NCI-H128 (cell line): ENCODE measurements at regions not wholly inside any gene's neighbourhood (a gene's known extent, or its start where the extent isn't known, plus 50 kb on each side); places are given as distances from the start of the nearest gene placed in this dataset.
"Not testable (repeated sequence)": the region's sequence is repeated elsewhere in the genome, so short reads cannot be mapped to it uniquely, and the experiment has no call there.

Experiments used
- DNase-seq: peaks from one replicate; lab custom pipeline; 2025; ENCODE audit not compliant: unreplicated experiment; lab: John Stamatoyannopoulos, UW

DNA sequence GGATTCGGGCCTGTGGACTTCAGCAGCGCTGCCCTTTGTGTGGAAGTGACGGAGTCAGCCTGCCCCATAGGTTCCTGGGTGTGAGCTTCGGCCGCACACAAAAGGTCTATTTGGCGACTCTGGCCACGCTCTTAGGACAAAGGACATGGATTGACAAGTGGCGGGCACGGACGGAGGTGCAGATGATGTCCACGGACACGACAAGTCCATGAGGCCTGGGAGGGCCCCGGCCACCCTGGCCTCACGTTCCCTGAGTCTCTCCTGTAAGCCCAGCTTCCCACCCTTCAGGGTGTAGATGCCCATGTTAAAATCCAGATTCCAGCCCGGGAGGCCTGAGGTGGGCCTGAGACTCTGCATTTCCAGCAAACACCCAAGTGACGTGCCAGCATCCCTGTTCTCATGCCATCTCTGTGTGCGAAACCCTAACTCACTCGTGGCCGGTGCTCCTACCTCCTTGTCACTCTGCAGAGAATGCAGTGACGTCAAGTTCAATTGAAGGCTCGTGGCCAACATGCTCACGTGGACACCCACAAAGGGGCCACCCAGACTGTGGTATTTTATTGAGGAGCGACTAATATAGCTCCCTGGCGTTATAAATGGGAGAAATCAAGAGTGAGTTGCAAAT lies 111.7 kb downstream of the RTP5 start:
- DNase-seq, result no peak

DNA sequence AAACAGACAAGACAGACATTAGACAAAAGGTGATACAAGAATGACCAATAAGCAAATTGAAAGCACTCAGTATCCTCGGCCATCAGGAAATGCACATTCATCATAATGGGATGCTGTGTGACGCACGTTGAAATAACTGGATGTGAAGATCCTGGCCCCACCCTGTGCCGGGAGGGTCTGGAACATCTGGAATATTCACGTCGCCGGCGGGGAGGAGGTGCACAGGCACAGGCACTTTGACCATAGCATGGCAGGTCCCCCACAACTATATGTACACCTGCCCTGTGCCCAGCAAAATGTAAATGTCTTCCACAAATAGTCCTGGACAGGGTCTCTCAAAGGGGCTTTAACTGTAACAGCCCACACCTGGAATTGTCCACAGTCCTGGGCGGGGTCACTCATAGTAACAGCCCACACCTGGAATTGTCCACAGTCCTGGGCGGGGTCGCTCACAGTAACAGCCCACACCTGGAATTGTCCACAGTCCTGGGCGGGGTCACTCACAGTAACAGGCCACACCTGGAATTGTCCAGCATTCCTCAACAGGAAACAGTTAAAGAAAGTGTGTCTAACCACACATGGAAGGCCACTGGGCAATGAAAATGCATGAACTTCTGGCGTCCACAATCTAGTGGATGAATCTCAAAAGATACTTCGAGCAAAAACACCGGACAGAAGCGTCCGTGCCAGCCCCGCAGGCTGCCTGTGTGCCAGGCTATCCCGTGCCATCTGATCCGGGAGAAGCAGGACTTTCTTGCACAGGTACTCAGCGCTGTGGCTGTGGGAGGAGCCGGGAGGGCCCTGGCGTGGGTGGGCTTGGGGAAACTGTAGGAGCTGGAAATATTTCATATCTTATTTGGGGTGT lies 113.4 kb downstream of the RTP5 start:
- no peak for DNase-seq

DNA sequence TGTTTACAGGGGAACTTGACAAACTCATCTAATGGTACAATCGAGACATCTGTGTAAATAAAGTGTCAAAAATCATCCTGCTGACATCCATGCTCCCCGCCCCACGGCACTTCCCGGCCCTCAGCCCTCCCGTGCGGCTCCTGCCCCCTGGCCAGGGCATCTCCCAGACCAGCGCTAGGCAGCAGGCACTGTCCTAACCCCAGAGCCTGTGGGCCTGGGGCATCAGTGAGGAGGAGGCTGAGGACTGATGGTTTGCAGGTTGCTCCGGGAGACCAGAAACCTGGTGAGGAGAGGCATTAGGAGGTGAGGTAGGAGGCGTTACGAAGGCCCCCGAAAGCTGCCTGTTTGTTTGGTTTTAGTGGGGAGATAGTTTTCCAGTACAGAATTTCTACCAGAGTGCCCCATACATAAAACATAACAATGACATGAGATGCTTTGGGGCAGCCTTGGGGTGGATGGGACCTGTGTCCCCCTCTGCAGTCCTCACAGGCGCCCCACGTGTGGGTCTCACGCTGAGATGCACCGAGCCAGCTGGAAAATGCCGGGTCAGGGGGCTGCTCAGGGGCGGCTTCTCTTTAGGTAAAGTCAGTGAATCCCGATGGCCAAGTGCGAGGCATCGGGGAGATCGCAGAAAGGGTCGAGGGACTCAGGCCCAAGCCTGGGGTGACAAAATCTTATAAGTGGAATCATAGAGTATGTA lies 114.2 kb downstream of the RTP5 start:
- DNase-seq, result no peak

DNA sequence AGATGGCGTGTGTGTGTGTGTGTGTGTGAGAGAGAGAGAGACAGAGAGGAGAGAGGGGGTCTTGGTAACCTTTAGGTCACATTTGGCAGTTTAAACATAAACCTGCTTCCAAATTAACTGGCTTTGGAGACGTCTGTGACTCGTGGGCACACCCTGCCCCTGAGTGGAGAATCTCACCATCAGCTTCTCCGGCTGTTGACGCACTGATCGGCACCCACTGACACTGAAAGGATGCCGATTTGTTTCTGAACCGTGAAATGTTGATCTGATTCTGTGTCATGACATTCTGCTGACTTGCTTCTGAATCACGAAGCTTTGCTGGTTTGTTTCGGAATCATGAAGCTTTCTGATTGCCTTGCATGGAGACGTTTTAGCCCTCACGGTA lies 114.7 kb downstream of the RTP5 start:
- DNase-seq, result no peak

DNA sequence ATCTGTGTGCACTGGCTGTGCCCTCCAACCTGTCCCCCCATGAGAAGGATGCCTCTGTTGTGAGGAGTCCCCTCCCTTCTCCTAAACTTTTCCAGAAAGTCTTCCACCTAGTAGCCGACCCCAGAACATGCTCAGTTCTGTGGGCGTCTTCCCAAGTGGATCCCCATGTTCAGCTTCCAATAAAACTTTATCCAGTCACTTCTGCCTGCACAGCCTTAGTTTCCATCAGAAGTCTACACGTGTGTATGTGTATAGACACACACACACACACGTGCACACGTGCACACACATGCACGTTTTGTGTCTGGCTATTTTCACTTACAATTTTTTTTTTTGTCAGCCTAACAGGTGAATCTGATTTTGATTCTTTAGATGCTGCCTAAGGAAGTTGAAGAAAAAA lies 115.1 kb downstream of the RTP5 start:
- DNase-seq, result no peak

DNA sequence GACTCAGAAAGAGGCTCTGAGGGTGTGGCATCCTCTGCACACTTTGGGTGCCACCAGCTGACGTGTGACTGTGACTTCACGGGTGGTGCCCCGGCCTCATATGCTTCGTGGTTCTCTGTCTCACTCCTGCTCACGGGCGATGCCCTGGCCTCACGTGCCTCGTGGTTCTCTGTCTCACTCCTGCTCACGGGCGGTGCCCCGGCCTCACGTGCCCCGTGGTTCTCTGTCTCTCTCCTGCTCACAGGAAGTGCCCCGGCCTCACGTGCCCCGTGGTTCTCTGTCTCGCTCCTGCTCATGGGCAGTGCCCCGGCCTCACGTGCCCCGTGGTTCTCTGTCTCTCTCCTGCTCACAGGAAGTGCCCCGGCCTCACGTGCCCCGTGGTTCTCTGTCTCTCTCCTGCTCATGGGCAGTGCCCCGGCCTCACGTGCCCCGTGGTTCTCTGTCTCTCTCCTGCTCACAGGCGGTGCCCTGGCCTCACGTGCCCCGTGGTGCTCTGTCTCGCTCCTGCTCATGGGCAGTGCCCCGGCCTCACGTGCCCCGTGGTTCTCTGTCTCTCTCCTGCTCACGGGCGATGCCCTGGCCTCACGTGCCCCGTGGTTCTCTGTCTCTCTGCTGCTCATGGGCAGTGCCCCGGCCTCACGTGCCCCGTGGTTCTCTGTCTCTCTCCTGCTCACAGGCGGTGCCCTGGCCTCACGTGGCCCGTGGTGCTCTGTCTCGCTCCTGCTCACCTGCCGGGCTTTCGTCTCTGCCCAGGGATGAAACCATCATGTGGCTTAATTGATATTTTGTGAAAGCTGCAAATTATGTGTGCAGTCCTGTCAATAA lies 115.8 kb downstream of the RTP5 start:
- DNase-seq, result not testable (repeated sequence)

DNA sequence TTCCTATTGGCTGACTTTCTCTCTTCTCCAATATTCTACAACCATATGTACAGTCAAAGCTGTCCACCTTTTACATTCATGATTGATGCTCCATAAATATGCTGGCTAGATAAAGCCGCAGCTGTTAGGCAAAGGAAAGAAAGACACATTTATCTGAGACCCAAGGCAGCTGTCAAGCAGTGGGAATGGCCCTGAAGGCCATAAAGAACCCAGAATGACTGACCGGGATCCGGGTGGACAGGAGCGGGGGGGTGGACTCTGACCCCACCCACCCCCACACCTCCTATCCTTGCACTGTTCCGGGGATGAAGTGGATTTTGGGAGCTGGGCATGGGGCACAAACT lies 116.4 kb downstream of the RTP5 start:
- DNase-seq, result no peak

DNA sequence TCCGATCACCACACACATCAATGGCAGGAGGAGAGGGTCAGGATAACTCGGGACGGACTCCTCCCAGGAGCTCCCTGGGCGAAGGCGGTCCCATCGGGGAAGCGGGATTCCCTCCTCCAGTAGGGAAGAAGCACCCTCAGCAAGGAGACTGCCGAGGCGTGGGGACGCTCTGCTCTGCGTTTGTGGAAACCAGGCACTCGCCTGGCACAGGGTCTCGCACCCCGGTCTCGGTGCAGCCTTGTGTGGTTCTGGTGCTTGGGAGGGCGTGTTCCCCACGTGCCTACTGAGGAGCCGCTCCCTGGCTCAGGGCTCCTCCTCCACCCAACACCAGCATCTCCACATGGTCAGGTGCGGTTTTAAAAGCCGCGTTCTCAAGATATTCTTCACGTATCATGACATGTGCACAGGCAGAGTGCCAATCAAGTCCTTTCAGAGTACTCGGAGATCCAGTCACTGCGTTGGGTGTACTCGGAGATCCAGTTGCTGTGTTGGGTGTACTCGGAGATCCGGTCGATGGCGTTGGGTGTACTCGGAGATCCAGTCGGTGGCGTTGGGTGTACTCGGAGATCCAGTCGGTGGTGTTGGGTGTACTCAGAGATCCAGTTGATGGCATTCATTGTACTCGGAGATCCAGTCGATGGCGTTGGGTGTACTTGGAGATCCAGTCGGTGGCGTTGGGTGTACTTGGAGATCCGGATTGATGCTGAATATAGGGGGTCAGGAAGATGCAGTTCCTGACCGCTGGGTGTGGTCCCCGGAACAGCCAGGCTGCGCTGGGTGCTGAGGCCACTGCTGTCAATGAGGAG lies 117.5 kb downstream of the RTP5 start:
- no peak for DNase-seq

DNA sequence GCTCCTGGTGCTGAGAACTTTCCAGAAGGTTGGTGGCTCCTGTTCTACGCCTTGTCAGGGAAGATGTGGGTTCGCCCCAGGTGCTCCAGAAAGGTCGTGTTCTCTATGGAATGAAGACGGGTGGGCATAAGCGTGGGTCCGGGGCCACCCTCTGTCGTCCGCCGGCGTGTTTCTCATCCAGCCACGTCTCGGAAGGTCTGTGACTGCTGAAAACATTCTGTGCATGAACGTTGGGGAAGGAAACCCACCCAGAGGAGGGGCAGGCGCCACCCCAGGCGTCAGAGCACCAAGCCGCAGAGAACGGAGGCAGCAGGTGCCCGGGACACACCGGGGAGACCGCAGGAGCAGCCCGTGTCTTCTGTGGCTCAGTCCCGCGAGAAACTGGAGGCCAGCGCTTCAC lies 118.2 kb downstream of the RTP5 start:
- DNase-seq, result no peak

DNA sequence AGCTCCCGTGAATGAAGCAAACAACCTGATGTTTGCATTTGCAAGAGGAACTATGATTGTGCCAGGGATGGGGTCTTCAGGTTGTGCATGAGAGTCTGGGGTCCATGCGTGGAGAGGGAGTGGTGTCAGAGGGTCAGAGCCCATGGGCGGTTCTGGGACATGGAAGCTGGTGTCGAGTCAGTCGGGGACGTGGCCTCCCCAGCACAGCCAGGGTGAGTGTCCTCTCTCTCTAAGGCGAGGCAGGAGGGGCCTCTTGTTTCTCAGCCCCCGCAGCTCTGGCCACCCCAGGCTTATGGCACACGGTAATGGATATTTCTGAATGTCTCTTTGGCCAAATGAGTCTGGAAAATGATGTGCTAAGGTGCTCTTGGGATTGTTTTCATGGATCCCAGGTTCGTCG lies 118.6 kb downstream of the RTP5 start:
- DNase-seq, result no peak

DNA sequence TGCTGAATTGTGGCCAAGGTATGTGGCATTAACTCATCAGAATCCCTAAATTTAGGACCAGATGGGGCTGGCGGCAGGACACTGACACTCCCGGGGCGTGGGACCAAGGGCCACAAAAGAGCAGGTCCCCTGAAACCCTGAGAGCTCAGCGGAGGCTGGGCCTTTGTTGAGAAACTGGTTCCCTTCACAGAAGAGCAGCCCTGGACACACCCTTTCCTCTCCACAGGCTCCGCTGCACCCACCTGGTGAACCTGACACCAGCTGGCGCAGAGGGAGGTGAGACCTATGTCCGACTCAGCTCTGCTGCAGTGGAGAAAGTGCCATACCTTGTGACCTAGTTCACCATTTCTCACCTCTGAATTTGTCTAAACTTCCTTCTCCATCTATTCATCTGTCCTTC lies 119.5 kb downstream of the RTP5 start:
- DNase-seq, result no peak

DNA sequence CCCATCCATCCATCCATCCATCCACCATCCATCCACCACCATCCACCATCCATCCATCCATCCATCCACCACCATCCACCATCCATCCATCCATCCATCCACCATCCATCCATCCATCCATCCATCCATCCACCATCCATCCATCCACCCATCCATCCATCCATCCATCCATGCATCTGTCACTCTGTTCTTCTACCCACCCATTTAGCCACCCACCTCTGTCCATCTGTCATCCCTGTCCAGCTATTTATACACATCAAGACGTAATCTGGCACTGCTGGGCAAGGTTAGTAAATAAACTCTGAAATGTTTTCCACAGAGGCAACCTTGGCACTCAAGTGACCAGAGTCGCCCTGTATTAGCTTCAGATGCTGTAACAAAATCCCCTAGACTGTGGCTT lies 120.9 kb downstream of the RTP5 start:
- DNase-seq, result no peak

DNA sequence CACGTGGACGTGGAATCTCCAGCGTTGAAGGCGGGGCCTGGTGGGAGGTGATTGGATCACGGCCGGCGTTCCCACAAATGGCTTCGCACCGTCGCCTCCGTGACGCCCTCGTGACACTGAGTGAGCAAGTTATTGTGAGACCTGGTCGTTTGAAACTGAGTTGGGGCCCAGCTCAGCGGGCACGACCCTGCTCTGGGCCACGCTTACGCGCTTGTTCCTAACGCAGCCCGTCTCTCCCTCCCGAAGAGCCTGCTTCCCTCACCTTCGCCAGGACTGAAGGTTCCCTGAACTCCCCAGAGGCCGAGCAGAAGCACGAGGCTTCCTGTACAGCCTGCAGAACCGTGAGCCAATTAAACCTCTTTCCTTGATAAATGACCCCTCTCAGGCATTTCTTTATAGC lies 121.8 kb downstream of the RTP5 start:
- DNase-seq, result no peak

DNA sequence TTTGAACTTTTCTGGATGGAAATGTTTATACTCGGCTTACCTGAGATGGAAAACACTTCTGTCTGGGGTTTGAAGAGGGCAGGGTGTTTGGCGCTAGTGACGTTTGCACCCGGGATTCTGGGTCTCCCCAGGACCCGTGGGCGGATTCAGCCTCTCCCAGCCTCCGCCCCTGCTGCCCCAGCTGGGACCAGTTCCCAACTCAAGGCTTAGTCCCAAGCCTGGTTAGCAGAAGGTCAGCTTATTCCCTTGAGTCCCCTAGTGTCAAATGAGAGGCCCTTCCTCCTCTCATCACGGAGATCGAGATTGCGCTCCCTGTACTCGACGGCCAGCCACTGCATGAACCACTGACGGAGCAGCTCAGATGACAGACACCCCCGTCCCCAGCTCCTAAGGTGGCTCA lies 123.2 kb downstream of the RTP5 start:
- no peak for DNase-seq

DNA sequence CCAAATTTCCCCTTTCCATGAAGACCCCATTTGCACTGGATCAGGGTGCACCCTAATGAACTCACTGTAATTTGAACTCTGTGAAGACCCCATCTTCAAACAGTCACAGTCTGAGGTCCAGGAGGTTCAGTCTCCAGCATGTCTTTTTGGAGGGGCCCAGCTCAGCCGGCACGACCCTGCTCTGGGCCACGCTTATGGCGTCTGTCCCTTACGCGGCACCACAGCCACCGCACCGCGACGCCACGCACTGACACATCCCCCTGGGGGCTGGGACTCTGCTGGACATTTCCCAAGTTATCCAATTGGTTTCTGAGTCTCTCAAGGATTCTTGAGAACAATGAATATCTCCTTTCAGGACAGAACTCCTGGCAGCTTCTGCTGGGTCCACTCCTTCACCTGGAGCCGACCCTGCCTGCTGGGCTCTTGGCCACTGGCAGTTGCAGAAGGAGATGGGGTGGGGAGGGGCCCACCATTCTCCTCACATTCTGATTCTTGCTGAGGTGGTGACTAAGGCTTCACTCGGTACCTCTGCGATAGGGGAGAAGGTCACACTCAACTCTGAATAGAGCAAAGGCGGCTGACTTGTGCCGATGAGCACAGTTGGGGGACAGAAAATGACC lies 124.0 kb downstream of the RTP5 start:
- no peak for DNase-seq

DNA sequence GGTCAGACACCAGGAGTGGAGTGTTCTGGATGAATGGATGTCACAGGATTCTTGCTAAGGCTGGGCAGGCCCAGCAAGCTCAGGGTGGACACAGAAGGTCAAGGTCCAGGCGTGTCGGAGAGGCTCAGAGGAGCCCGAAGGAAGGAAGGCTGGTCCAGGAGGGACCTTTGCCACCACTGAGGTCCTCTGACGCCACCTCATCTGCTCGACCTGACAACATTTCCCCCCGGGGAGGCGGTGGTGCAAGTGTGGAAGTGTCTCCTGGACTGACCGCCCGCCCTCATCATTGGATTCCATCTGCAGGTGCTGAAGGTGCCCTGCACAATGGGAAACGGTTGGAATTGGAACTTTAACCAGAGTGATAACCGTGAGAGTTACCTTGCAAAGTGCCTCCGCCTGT lies 124.6 kb downstream of the RTP5 start:
- DNase-seq, result no peak

DNA sequence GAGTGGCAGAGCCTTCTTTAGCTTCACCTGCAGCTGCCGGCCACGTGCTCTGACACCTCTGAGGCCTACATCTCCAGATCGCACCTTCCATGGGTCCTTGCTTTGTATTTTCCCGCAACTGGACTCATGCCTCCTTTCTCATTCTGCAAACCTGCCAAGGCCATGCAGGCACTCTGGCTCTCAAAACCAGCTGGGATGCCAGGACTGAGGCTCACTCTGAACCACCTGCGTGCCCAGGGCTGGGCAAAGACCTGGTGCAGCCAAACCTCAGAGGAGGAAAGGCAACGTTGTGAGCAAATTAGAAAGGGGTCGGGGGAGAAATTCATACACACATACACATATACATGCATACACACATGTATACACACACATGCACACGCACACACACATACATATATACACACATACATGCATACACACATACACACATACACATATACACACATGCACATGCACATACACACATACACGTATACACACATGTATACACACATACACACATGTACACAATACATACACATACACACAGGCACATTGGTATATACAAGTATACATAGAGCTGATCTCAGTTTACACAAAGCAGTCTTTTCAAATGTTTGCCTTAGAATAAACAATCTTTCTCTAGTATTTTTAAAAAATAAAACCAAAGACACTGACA lies 125.2 kb downstream of the RTP5 start:
- DNase-seq, result no peak

DNA sequence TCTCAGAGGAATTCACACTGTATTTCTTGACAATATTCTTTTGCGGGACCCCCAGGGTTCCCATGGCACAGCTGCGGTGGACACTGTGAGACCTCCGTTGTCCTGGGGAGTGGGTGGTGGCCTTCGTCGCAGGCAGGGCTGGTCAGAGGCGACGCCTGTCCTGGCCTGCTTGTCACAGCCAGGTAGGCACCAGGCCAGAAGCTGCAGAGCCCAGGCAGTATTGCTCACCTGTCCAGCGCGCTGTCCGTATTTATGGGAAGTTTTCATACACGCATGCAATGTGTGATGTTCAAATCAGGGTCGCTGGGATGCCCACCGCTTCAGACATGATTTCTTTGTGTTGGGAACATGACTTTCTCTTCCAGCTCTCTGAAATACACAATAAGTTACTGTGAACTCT lies 126.6 kb downstream of the RTP5 start:
- DNase-seq, result no peak

DNA sequence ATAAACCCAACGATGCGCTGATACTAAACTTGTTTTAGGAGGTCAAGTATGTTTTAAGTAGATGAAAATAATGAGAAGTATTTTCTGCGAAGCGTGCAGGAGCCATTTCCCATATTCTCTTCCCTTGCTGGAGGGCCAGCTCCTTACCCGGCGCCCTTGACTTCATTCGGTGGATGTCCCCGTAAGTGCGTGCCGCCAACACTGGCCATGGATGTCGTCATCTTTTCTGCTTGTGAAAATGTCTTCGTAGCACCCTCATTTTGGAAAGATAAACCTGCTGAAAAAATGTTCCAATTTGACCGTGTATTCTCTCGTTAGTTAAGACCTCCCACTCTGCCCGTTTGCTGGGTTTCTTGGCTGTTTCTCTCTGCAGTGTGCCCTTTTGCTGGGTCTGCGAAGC lies 127.5 kb downstream of the RTP5 start:
- no peak for DNase-seq

DNA sequence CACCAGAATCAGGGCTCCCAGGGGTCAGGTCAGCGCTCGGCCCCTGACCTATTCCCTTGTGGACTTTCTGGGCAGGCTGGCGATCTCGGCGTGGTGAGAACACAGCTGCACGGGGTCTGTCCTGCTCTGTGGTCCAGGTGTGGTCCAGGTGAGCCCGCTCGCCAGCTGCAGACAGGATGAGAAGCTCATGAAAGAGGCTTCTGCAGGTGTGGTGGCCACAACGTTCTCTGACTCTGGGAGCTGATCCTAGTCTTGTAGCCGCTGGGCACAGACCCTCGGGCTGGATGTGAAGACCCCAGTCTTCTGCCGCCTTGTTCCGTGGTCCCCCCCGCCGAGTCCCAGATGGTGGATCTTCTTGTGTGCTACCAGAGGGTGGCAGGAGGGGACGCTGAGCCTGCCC lies 129.7 kb downstream of the RTP5 start:
- DNase-seq, result no peak
